GM13976 (cell line): ENCODE measurements at regions not wholly inside any gene's neighbourhood (a gene's known extent, or its start where the extent isn't known, plus 50 kb on each side); places are given as distances from the start of the nearest gene placed in this dataset.

Source experiments
- DNase-seq: peaks from one replicate; pipeline ENCODE4 v3.0.0; 2012; ENCODE audit warnings: low spot score
- in situ Hi-C: fragments of 300-500 bp; cut with MboI; formaldehyde crosslinking; loops from one replicate; pipeline ENCODE4 v1.12.0; 2022; ENCODE audit warnings: low sequenced_read_pairs, mixed read lengths, inconsistent platforms; ENCODE audit not compliant: unreplicated experiment
- TF ChIP-seq, protein P1 (sequence below): IDR thresholded peaks from 2 replicates; pipeline ENCODE4 v1.5.1; 2012; ENCODE audit warnings: borderline replicate concordance, mild to moderate bottlenecking; ENCODE audit not compliant: insufficient read depth; ENCODE audit errors: extremely low read depth, missing control alignments, control extremely low read depth

GRCh38 chr11:82494988-82495432 is 238.7 kb downstream of the FAM181B start:
- in situ Hi-C loops, result loop anchor here (25.0 kb wide), 1 partner anchor 192 kb away; no protein-coding TSS in a partner anchor
- DNase-seq, result peak; percentile 30
- TF ChIP-seq, protein P1, sequence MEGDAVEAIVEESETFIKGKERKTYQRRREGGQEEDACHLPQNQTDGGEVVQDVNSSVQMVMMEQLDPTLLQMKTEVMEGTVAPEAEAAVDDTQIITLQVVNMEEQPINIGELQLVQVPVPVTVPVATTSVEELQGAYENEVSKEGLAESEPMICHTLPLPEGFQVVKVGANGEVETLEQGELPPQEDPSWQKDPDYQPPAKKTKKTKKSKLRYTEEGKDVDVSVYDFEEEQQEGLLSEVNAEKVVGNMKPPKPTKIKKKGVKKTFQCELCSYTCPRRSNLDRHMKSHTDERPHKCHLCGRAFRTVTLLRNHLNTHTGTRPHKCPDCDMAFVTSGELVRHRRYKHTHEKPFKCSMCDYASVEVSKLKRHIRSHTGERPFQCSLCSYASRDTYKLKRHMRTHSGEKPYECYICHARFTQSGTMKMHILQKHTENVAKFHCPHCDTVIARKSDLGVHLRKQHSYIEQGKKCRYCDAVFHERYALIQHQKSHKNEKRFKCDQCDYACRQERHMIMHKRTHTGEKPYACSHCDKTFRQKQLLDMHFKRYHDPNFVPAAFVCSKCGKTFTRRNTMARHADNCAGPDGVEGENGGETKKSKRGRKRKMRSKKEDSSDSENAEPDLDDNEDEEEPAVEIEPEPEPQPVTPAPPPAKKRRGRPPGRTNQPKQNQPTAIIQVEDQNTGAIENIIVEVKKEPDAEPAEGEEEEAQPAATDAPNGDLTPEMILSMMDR, result no peak

DNA sequence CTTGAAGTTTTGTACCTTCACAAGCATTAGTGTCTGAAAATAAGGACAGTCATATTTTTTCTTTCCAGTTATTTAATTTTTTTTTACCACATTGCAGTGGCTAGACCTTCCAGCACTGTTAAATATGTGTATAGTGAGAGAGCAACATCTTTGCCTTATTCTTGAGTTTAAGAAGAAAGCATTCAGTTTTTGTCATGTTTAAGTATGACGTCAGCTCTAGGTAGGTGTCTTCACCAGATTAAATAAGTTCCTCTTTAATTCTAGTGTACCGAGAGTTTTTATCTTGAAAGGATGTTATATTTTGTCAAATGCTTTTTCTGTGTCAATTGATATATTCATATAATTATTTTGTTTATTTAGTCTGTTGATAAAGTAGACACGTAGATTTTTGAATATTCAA is 258.8 kb downstream of the FAM181B start:
- TF ChIP-seq, protein P1, result no peak
- no peak for DNase-seq
- in situ Hi-C loops, result loop anchor here (25.0 kb wide), 1 partner anchor 212 kb away; no protein-coding TSS in a partner anchor

DNA sequence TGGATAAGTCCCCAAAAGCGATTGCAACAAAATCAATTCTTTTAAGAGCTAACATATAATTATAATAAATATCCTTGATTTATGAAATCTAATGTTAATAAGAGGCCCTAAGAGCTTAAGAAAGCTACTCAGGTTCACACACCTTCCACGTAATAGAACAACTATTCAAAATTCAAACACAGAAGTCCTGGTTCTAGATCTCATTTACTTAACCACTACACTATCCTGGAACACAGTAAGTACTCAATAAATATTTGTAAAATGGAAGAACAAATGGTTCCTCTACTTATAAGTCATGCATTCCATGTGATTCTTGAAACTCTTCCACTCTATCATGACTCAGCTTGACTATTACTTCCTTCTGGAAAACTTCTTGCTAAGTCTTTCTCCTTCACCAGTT is 268.2 kb downstream of the FAM181B start:
- no peak for DNase-seq
- TF ChIP-seq, protein P1, result no peak
- in situ Hi-C loops, result no loop called here

DNA sequence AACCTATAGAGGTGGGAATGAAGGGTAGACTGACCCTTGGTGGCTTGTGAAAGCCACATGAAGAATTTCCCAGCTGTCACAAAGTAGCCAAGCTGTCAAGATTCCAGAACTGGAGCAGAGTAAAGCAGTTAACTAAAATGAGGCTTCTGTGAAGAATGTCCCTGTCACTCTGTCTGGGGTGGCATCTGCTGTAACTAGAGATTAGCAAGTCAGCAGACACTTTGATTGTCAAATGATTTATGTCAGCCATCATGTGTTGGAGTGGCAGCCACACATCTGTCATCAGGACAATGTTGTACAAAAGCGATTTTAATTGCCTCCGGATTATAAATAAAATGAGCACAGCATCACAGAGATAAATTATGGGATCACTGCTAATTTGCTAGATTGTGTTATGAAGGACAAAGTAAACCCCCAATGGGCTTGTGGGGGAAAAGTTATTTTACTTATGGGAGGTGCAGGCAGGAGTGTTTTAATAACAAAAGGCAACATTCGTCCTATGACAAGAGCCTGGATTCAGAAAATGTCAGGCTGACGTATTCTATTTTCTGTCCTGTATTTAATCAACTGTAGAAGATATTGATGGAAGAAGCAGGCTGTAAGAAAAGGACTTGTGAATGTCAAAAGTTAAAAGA is 270.9 kb downstream of the FAM181B start:
- TF ChIP-seq, protein P1, result no peak
- in situ Hi-C loops, result no loop called here
- no peak for DNase-seq

DNA sequence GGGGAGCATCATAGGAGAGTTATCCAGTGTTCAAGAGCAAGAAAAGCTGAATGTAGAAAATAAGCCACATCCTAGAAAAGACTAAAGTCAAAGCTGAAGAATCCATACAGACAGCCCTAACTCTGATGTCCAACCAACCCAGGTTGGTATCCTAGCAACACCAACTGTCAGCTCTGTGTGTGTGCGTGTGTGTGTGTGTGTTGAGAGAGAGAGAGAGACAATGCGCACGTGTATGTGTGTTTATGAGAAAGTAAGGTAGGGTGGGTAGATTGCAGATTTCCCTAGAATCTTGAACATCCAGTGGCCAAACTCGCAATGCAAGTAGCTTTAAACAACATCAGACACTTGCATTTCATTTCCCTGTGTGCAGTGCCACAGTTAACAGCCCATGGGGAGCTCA is 274.9 kb downstream of the FAM181B start:
- TF ChIP-seq, protein P1, result no peak
- in situ Hi-C loops, result no loop called here
- no peak for DNase-seq

- in situ Hi-C loops, result no loop called here
- no peak for DNase-seq
- TF ChIP-seq, protein P1, result no peak
Observed at GRCh38 chr11:82458147-82458546, 275.5 kb downstream of the FAM181B start.
